DOHH2 (cell line): ENCODE measurements at regions not wholly inside any gene's neighbourhood (a gene's known extent, or its start where the extent isn't known, plus 50 kb on each side); places are given as distances from the start of the nearest gene placed in this dataset.

Experiments
- H3F3A ChIP-seq: fragments of 200-600 bp; sonication (generic), shearing (Covaris generic); 2 replicates; pipeline ENCODE4 v1.6.0; 2016; ENCODE audit warnings: antibody characterized with exemption, mild to moderate bottlenecking; ENCODE audit not compliant: control insufficient read depth, insufficient read depth
- H3K27ac ChIP-seq: fragments of 200-600 bp; sonication (generic); 2 replicates; pipeline ENCODE4 v1.5.1; 2014; ENCODE audit warnings: low read depth, mild to moderate bottlenecking, low read length, moderate library complexity
- H3K27me3 ChIP-seq: fragments of 200-600 bp; sonication (generic); 2 replicates; pipeline ENCODE4 v1.6.1; 2014; ENCODE audit warnings: mild to moderate bottlenecking, low read length, mixed read lengths; ENCODE audit not compliant: control insufficient read depth
- H3K36me3 ChIP-seq: fragments of 200-600 bp; sonication (generic); 2 replicates; pipeline ENCODE4 v1.6.1; 2014; ENCODE audit warnings: mild to moderate bottlenecking, low read length, moderate library complexity, mixed read lengths; ENCODE audit not compliant: control insufficient read depth
- H3K4me1 ChIP-seq: fragments of 200-600 bp; sonication (generic); 2 replicates; pipeline ENCODE4 v1.6.1; 2014; ENCODE audit warnings: mild to moderate bottlenecking, low read length, mixed read lengths; ENCODE audit not compliant: control insufficient read depth
- H3K4me2 ChIP-seq: fragments of 200-600 bp; sonication (generic); 2 replicates; pipeline ENCODE4 v1.6.0; 2014; ENCODE audit warnings: mild to moderate bottlenecking, low read length, moderate library complexity
- H3K4me3 ChIP-seq: fragments of 200-600 bp; sonication (generic); 2 replicates; pipeline ENCODE4 v1.5.1; 2014; ENCODE audit warnings: mild to moderate bottlenecking, low read length, mixed read lengths
- H3K79me2 ChIP-seq: fragments of 200-600 bp; sonication (generic); 2 replicates; pipeline ENCODE4 v1.6.1; 2014; ENCODE audit warnings: mild to moderate bottlenecking, low read length, mixed read lengths; ENCODE audit not compliant: control insufficient read depth
- H3K9me2 ChIP-seq: fragments of 200-600 bp; sonication (generic); replicated peaks from 2 replicates; pipeline ENCODE4 v1.6.1; 2014; ENCODE audit warnings: mild to moderate bottlenecking, low read length, mixed read lengths; ENCODE audit not compliant: control insufficient read depth
- H3K9me3 ChIP-seq: fragments of 200-600 bp; sonication (generic); 2 replicates; pipeline ENCODE4 v1.6.1; 2014; ENCODE audit warnings: antibody characterized with exemption, low read length, mixed read lengths; ENCODE audit not compliant: control insufficient read depth, insufficient read depth
- H4K20me1 ChIP-seq: fragments of 200-600 bp; sonication (generic); 2 replicates; pipeline ENCODE4 v1.6.0; 2014; ENCODE audit warnings: low read depth, mild to moderate bottlenecking, antibody characterized with exemption, low read length, moderate library complexity; ENCODE audit not compliant: control insufficient read depth, insufficient read depth
- EZH2phosphoT487 ChIP-seq: fragments of 200-600 bp; sonication (generic); IDR thresholded peaks from 2 replicates; pipeline ENCODE4 v1.6.1; 2017; ENCODE audit warnings: borderline replicate concordance, mild to moderate bottlenecking, antibody characterized with exemption, low read length, moderate library complexity, mixed read lengths
- TF ChIP-seq, protein P1 (sequence below): fragments of 200-600 bp; sonication (generic); IDR thresholded peaks from one replicate; pipeline ENCODE4 v1.5.1; 2014; ENCODE audit warnings: antibody characterized with exemption, mild to moderate bottlenecking, low read depth, low read length; ENCODE audit not compliant: poor library complexity, severe bottlenecking

DNA sequence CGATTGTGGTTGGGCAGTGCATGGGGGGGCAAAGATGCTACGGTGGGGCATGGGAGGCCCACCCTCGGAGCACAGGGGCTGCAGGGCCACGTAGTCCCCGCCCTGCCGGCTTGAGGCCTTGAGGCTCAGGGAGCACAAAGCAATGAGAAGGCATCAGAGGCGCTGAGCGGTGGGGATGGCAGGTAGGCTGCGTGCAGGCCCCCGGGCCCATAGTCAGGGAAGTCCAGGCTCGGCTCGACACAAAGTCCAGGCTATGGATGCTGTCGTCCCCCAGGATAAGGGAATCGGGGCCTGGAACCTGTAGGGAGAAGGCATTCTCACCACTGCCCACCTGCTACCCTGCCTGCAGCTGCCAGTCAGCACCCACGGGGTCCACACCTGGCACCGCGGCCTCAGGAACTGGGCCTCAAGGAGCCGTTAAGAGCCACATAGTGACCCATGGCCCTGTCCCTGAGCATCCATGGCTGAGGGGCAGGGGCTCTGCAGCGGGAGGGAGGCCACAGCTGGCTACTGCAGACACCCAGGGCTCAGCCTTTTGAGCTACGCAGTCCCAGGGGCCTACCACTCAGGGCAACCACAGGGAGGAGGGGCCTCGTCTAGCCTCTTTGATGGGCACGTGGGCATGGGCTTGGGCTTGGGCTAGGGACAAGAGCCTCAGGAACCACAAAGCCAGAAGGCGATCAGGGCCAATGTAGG is 179.7 kb downstream of the IGLL1 start:
- Histone ChIP-seq H3F3A (no peaks in the 10 kb centered on the region), H4K20me1 (no peaks in the 10 kb centered on the region), H3K4me2 (no peak overlapping the region), H3K27ac (no peak overlapping the region), H3K4me1 (peaks cover 4% of the 10 kb centered on the region), H3K9me3 (no peaks in the 10 kb centered on the region), H3K9me2 (no peaks in the 10 kb centered on the region), H3K36me3 (no peaks in the 10 kb centered on the region), H3K79me2 (no peaks in the 10 kb centered on the region), H3K27me3 (no peaks in the 10 kb centered on the region), H3K4me3 (no peak overlapping the region)
- no peak for TF ChIP-seq EZH2phosphoT487
- TF ChIP-seq, protein P1, sequence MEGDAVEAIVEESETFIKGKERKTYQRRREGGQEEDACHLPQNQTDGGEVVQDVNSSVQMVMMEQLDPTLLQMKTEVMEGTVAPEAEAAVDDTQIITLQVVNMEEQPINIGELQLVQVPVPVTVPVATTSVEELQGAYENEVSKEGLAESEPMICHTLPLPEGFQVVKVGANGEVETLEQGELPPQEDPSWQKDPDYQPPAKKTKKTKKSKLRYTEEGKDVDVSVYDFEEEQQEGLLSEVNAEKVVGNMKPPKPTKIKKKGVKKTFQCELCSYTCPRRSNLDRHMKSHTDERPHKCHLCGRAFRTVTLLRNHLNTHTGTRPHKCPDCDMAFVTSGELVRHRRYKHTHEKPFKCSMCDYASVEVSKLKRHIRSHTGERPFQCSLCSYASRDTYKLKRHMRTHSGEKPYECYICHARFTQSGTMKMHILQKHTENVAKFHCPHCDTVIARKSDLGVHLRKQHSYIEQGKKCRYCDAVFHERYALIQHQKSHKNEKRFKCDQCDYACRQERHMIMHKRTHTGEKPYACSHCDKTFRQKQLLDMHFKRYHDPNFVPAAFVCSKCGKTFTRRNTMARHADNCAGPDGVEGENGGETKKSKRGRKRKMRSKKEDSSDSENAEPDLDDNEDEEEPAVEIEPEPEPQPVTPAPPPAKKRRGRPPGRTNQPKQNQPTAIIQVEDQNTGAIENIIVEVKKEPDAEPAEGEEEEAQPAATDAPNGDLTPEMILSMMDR: no peak

DNA sequence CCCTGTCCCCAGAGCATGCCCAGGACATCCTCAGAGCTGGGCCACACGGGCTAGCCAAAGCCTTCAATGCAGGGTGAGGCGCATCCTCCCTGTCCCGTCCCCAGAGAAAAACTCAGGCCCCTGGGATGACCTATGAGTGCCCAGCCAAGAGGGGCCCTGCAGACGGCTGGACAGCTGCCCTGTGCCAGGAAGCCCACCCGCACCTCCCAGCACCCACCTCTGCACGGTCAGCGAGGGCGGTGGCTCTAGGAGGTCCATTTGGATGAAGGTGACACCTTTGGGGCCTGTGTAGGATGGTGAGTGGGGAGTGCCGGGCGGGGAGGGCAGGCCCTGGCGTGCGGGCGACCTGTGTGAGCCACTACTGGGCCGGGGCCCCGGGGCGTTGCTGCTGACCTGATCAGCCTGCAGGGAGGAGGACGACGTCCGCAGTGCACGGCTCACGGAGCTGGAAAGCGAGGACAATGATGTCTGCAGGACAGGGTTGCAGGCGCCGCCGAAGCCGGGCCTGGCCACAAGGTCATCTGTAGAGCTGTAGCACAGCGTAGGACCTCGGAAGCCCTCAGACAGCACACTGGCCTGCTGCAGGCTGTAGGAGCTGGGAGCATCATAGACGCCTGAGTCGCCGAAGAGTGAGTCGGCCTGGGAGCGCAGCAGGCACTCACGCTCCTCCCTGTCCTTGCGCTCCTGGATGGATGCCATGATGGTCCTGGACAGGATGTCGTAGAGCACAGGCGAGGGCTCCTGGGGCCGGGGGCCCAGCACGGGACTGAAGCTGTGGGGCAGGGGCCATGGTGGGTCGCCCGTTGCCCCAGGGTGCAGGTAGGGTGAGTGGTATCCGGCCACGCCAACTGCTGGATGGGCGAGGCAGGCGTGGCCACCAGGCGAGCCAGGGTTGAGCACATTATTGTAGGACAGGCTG is 180.5 kb downstream of the IGLL1 start:
- H3K4me1 ChIP-seq: peaks cover 4% of the 10 kb centered on the region
- no peaks in the 10 kb centered on the region for H3F3A ChIP-seq
- no peaks in the 10 kb centered on the region for H3K36me3 ChIP-seq
- no peak overlapping the region for H3K27ac ChIP-seq
- no peaks in the 10 kb centered on the region for H3K27me3 ChIP-seq
- TF ChIP-seq EZH2phosphoT487: no peak
- TF ChIP-seq, protein P1: no peak
- no peaks in the 10 kb centered on the region for H3K9me3 ChIP-seq
- H3K79me2 ChIP-seq: no peaks in the 10 kb centered on the region
- H3K4me2 ChIP-seq: no peak overlapping the region
- no peaks in the 10 kb centered on the region for H3K9me2 ChIP-seq
- no peaks in the 10 kb centered on the region for H4K20me1 ChIP-seq
- no peak overlapping the region for H3K4me3 ChIP-seq

DNA sequence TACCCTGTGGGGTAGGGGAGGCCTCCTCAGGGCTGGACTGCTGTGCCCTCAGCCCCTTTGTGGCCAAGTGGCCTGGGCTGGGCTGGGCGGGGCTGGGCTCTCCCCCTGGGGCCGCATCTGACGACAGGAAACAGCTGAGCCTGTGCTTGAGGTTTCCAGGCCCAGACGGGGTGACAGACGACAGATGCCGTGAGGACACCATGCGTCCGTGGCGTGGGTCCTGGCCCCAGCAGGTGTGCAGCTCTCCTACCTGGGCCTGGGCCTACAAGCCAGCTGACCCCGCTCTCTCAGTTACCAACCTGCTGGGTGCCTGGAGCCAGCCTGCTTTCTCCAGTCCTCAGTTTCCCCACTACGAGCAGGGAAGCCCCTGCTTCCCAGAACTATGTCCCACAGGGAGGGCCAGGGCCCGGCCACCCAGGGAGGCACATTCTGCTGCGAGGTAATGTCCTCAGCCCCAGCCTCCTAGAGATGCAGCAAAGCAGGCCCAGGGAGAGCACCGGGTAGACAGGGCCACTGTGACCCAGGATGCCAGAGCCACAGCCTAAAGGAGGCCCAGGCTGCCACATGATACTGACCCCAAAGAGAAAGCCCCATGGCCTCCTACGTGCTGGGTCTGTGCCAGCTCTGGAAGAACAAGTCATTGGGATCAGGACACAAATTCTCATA is 181.3 kb downstream of the IGLL1 start:
- H3K4me2 ChIP-seq: no peak overlapping the region
- no peaks in the 10 kb centered on the region for H4K20me1 ChIP-seq
- no peaks in the 10 kb centered on the region for H3K9me3 ChIP-seq
- no peaks in the 10 kb centered on the region for H3F3A ChIP-seq
- no peaks in the 10 kb centered on the region for H3K27me3 ChIP-seq
- no peaks in the 10 kb centered on the region for H3K9me2 ChIP-seq
- no peaks in the 10 kb centered on the region for H3K79me2 ChIP-seq
- no peak overlapping the region for H3K4me3 ChIP-seq
- no peaks in the 10 kb centered on the region for H3K36me3 ChIP-seq
- TF ChIP-seq EZH2phosphoT487: no peak
- TF ChIP-seq, protein P1: no peak
- H3K27ac ChIP-seq: no peak overlapping the region
- H3K4me1 ChIP-seq: peaks cover 4% of the 10 kb centered on the region
